H9 (cell line): ENCODE measurements at regions not wholly inside any gene's neighbourhood (a gene's known extent, or its start where the extent isn't known, plus 50 kb on each side); places are given as distances from the start of the nearest gene placed in this dataset.

Source experiments
- DNase-seq: peaks from one replicate; pipeline ENCODE4 v3.0.0-alpha.2; 2017
- H2AFZ ChIP-seq: one replicate; pipeline ENCODE4 v1.6.1; 2013; ENCODE audit warnings: mild to moderate bottlenecking, low read length, control low read depth, moderate library complexity
- H2AK5ac ChIP-seq: 2 replicates; pipeline ENCODE4 v1.6.1; 2013; ENCODE audit warnings: low read length, control low read depth, mixed read lengths; ENCODE audit not compliant: insufficient read length
- H2BK120ac ChIP-seq: one replicate; pipeline ENCODE4 v1.6.1; 2013; ENCODE audit warnings: low read depth, mild to moderate bottlenecking, low read length, control low read depth, inconsistent platforms; ENCODE audit not compliant: poor library complexity, severe bottlenecking
- H2BK12ac ChIP-seq: 2 replicates; pipeline ENCODE4 v1.6.1; 2013; ENCODE audit warnings: low read length, control low read depth, mixed read lengths, low read depth; ENCODE audit not compliant: insufficient read length
- H2BK15ac ChIP-seq: 2 replicates; pipeline ENCODE4 v1.6.1; 2013; ENCODE audit warnings: low read depth, low read length, control low read depth
- H2BK20ac ChIP-seq: one replicate; pipeline ENCODE4 v1.6.1; 2013; ENCODE audit warnings: low read depth, mild to moderate bottlenecking, low read length, control low read depth, inconsistent platforms; ENCODE audit not compliant: poor library complexity, severe bottlenecking
- H2BK5ac ChIP-seq: 2 replicates; pipeline ENCODE4 v1.6.1; 2013; ENCODE audit warnings: low read length, control low read depth, mixed read lengths; ENCODE audit not compliant: insufficient read length
- H3K14ac ChIP-seq: 2 replicates; pipeline ENCODE4 v1.6.1; 2013; ENCODE audit warnings: low read length, control low read depth; ENCODE audit not compliant: insufficient read depth
- H3K18ac ChIP-seq: 2 replicates; pipeline ENCODE4 v1.6.1; 2013; ENCODE audit warnings: low read depth, mild to moderate bottlenecking, mixed read lengths, low read length, control low read depth; ENCODE audit not compliant: insufficient read length
- H3K23ac ChIP-seq: 2 replicates; pipeline ENCODE4 v1.6.1; 2013; ENCODE audit warnings: low read length, control low read depth, mixed read lengths, low read depth; ENCODE audit not compliant: insufficient read length
- H3K23me2 ChIP-seq: 2 replicates; pipeline ENCODE4 v1.6.1; 2013; ENCODE audit warnings: low read depth, mild to moderate bottlenecking, mixed read lengths, low read length, control low read depth; ENCODE audit not compliant: insufficient read length, poor library complexity, severe bottlenecking
- H3K27ac ChIP-seq: 2 replicates; pipeline ENCODE4 v1.5.1; 2013; ENCODE audit warnings: low read length, control low read depth, mixed read lengths, low read depth; ENCODE audit not compliant: insufficient read length
- H3K27me3 ChIP-seq: 2 replicates; pipeline ENCODE4 v1.6.1; 2013; ENCODE audit warnings: low read length, control low read depth, inconsistent platforms; ENCODE audit not compliant: insufficient read depth
- H3K4ac ChIP-seq: 2 replicates; pipeline ENCODE4 v1.6.1; 2013; ENCODE audit warnings: low read depth, mild to moderate bottlenecking, control low read depth, inconsistent platforms, low read length, moderate library complexity
- H3K4me1 ChIP-seq: 2 replicates; pipeline ENCODE4 v1.6.1; 2013; ENCODE audit warnings: low read length, control low read depth, inconsistent platforms; ENCODE audit not compliant: insufficient read depth
- H3K4me2 ChIP-seq: 2 replicates; pipeline ENCODE4 v1.6.1; 2013; ENCODE audit warnings: low read length, control low read depth, mixed read lengths; ENCODE audit not compliant: insufficient read length, insufficient read depth
- H3K56ac ChIP-seq: 2 replicates; pipeline ENCODE4 v1.6.1; 2013; ENCODE audit warnings: low read depth, mild to moderate bottlenecking, mixed read lengths, low read length, control low read depth; ENCODE audit not compliant: insufficient read length
- H3K79me1 ChIP-seq: 2 replicates; pipeline ENCODE4 v1.6.1; 2013; ENCODE audit warnings: low read depth, mild to moderate bottlenecking, moderate library complexity, low read length, control low read depth, inconsistent platforms; ENCODE audit not compliant: insufficient read depth, poor library complexity, severe bottlenecking
- H3K79me2 ChIP-seq: 2 replicates; pipeline ENCODE4 v1.6.1; 2013; ENCODE audit warnings: low read length, control low read depth, inconsistent platforms; ENCODE audit not compliant: insufficient read depth
- H3K9ac ChIP-seq: 2 replicates; pipeline ENCODE4 v1.6.1; 2013; ENCODE audit warnings: low read length, control low read depth, mixed read lengths; ENCODE audit not compliant: insufficient read length; ENCODE audit errors: extremely low read depth
- H3K9me3 ChIP-seq: one replicate; pipeline ENCODE4 v1.6.1; 2013; ENCODE audit warnings: low read depth, low read length, inconsistent platforms; ENCODE audit not compliant: control insufficient read depth
- H3T11ph ChIP-seq: one replicate; pipeline ENCODE4 v1.6.1; 2013; ENCODE audit warnings: mild to moderate bottlenecking, low read length, control low read depth, inconsistent platforms
- H4K20me1 ChIP-seq: one replicate; pipeline ENCODE4 v1.6.1; 2013; ENCODE audit not compliant: control insufficient read depth, insufficient read length, insufficient read depth
- H4K5ac ChIP-seq: 2 replicates; pipeline ENCODE4 v1.6.1; 2013; ENCODE audit warnings: low read depth, mild to moderate bottlenecking, mixed read lengths, low read length, control low read depth; ENCODE audit not compliant: insufficient read length
- H4K8ac ChIP-seq: replicated peaks from 2 replicates; pipeline ENCODE4 v1.6.1; 2013; ENCODE audit warnings: low read length, control low read depth, mixed read lengths, low read depth; ENCODE audit not compliant: insufficient read length
- H4K91ac ChIP-seq: 2 replicates; pipeline ENCODE4 v1.6.1; 2013; ENCODE audit warnings: low read depth, mild to moderate bottlenecking, moderate library complexity, mixed read lengths, low read length, control low read depth; ENCODE audit not compliant: insufficient read length
- H3K27ac Mint-ChIP-seq, 3 experiments: 2 replicates in 2 of 3; 3 replicates in 1 of 3; pipeline ENCODE4 v1.8.0; 2020 to 2021; ENCODE audit warnings: mixed read lengths in 3 of 3, mild to moderate bottlenecking in 1 of 3, moderate library complexity in 1 of 3
- H3K27me3 Mint-ChIP-seq: 2 replicates; pipeline ENCODE4 v1.8.0; 2021; ENCODE audit warnings: low read depth, mild to moderate bottlenecking, moderate library complexity, mixed read lengths
- H3K36me3 Mint-ChIP-seq, 3 experiments: 2 replicates in 2 of 3; 3 replicates in 1 of 3; pipeline ENCODE4 v1.8.0; 2020 to 2021; ENCODE audit warnings: low read depth in 3 of 3, mixed read lengths in 3 of 3; ENCODE audit not compliant: insufficient read depth in 1 of 3
- H3K4me1 Mint-ChIP-seq, 2 experiments: 2 replicates each; pipeline ENCODE4 v1.8.0; 2020; ENCODE audit warnings: mixed read lengths in 2 of 2
- H3K4me3 Mint-ChIP-seq, 2 experiments: 2 replicates in 1 of 2; 3 replicates in 1 of 2; pipeline ENCODE4 v1.8.0; 2020 to 2021; ENCODE audit warnings: mild to moderate bottlenecking in 2 of 2, mixed read lengths in 2 of 2, moderate library complexity in 1 of 2
- H3K9me3 Mint-ChIP-seq, 2 experiments: 2 replicates in 1 of 2; 3 replicates in 1 of 2; pipeline ENCODE4 v1.8.0; 2020; ENCODE audit warnings: mild to moderate bottlenecking in 2 of 2, mixed read lengths in 2 of 2, moderate library complexity in 1 of 2
- CTCF ChIP-seq: fragments of 200-600 bp; sonication (generic); conservative IDR thresholded peaks from 3 replicates; pipeline ENCODE4 v1.8.0; 2021; ENCODE audit warnings: antibody characterized with exemption, mild to moderate bottlenecking
- WGBS: extraction: QIAGEN DNeasy Blood & Tissue Kit; methylation state at CpG from one replicate; pipeline ENCODE4 v1.1.7; 2013; ENCODE audit warnings: missing lambda C conversion rate, low lambda C conversion rate, mixed read lengths; ENCODE audit not compliant: insufficient read length; ENCODE audit errors: extremely low coverage; 5-methylcytosine and 5-hydroxymethylcytosine counted together

- no peak overlapping the region for H4K91ac ChIP-seq
- no peak overlapping the region for H4K8ac ChIP-seq
- H3K9ac ChIP-seq: no peak overlapping the region
- no peak overlapping the region for H3K4me2 ChIP-seq
- Mint-ChIP-seq H3K4me1 (peaks cover 2 to 5% of the 10 kb centered on the region in 2 experiments; a peak in 1 of 4 replicates), H3K27ac (no peak overlapping the region), H3K4me3 (no peak overlapping the region), H3K9me3 (peaks cover 11 to 24% of the 10 kb centered on the region in 2 experiments), H3K36me3 (peaks cover 2 to 4% (median 3%) of the 10 kb centered on the region in 3 experiments; a peak in 3 of 7 replicates), H3K27me3 (peaks cover 6% of the 10 kb centered on the region)
- WGBS: no CpG with 5 or more reads among the region's 4 CpGs
- no peaks in the 10 kb centered on the region for H3K27me3 ChIP-seq
- no peak overlapping the region for H2BK120ac ChIP-seq
- H3K79me1 ChIP-seq: no peaks in the 10 kb centered on the region
- DNase-seq: no peak
- H2BK5ac ChIP-seq: no peak overlapping the region
- TF ChIP-seq CTCF: no peak
- H3K27ac ChIP-seq: no peak overlapping the region
- no peaks in the 10 kb centered on the region for H3K23me2 ChIP-seq
- no peaks in the 10 kb centered on the region for H3K9me3 ChIP-seq
- no peaks in the 10 kb centered on the region for H3K4me1 ChIP-seq
- no peak overlapping the region for H2AK5ac ChIP-seq
- H2AFZ ChIP-seq: no peak overlapping the region
- no peak overlapping the region for H3K18ac ChIP-seq
- H3K14ac ChIP-seq: no peak overlapping the region
- H3K56ac ChIP-seq: no peak overlapping the region
- no peak overlapping the region for H2BK20ac ChIP-seq
- H4K5ac ChIP-seq: no peak overlapping the region
- H3K79me2 ChIP-seq: no peaks in the 10 kb centered on the region
- no peak overlapping the region for H3K23ac ChIP-seq
- H2BK12ac ChIP-seq: no peak overlapping the region
- H2BK15ac ChIP-seq: no peak overlapping the region
- H4K20me1 ChIP-seq: no peaks in the 10 kb centered on the region
- H3K4ac ChIP-seq: no peak overlapping the region
- H3T11ph ChIP-seq: no peak overlapping the region
Observed at GRCh38 chr2:238978497-238978896, 130.6 kb downstream of the TWIST2 start.
